ELR (cell line): ENCODE measurements at regions not wholly inside any gene's neighbourhood (a gene's known extent, or its start where the extent isn't known, plus 50 kb on each side); places are given as distances from the start of the nearest gene placed in this dataset.

Experiments used
- DNase-seq: peaks from one replicate; pipeline ENCODE4 v3.0.0-alpha.2; 2015; ENCODE audit warnings: low read depth

GRCh38 chr4:75107755-75108612, 175.1 kb downstream of the PARM1 start:
- DNase-seq: peak; percentile 1

- no peak for DNase-seq
Measured at GRCh38 chr4:75102787-75103085, 169.8 kb downstream of the PARM1 start.

- no peak for DNase-seq
Measured at GRCh38 chr4:75101906-75102786, 169.2 kb downstream of the PARM1 start.
